ENCODE measurements at regions not wholly inside any gene's neighbourhood (a gene's known extent, or its start where the extent isn't known, plus 50 kb on each side); places are given as distances from the start of the nearest gene placed in this dataset.
A peak's percentile ranks its signal among the peaks of the same experiment; 100 is the strongest.

DNA sequence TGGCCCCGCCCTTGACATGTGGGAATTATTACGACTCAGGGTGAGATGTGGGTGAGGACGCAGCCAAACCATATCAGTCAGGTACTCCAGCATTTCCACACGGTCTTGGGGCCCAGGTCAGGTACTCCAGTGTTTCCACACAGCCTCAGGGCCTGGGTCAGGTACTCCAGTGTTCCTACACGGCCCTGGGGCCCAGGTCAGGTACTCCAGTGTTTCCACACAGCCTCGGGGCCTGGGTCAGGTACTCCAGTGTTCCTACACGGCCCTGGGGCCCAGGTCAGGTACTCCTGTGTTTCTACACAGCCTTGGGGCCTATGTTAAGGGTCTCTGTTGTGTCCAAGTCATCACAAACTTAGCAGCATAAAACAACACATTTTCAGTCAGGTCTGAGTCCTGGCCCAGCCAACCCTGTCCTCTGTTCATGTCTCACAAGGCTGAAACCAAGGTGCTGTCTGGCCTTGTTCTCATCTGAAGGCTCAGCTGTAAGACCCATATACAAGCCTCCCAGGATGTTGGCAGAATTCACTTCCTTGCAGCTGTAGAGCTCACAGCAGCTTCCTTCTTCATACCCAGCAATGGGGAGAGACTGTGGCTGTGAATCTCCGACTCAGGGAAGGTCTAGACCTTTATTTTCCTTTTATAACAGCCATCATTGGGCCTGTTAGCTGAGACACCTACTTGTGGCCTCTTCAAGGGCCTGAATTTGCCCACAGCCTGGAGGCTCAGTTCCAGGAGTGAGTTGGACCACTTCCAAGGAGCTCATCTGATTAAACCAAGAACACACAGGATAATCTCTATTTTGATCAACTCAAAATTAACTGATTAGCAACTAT is 107.6 kb upstream of the SFSWAP start:
- DNase-seq (ENCODE audit: low read depth), result no peak

DNA sequence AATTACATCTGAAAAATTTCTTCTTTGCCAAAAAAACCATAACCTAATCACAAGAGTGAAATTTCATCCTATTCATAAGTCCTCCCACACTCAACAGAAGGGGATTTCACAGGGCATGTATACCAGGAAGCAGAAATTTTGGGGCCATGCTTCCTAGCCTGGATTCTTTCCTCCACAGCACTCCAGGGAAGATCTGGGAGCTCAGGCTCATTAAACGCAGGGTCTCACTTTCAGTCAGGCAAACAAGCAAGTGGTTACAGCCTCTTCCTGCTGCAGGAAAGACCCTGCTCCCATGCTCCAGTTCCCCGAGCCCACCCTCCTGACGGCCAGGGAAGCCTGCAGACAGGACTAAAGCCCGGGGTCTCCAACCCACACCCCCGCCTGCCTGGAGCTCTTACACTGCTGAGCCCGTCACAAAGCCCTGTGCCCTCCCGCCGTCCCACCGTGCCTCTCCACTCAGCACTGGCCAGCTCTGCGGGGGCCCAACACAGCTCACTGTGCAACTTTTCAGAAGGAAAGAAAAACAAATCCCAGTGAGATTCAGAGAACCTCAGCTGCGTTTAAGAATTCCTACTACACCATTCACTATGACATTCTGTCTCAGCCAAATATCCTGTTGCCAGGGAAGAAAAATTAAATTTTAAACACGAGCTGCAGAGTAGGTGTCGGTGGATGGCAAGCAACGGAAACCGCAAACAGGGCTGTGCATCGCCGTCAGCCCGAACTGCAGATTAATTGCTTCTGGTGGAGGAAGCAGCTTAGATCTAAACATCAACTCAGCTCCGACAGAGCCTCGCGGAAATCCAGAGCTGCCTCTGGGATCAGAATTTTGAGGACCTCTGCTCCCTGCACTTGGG is 106.7 kb upstream of the SFSWAP start:
- no peak for DNase-seq (ENCODE audit: low read depth)

DNA sequence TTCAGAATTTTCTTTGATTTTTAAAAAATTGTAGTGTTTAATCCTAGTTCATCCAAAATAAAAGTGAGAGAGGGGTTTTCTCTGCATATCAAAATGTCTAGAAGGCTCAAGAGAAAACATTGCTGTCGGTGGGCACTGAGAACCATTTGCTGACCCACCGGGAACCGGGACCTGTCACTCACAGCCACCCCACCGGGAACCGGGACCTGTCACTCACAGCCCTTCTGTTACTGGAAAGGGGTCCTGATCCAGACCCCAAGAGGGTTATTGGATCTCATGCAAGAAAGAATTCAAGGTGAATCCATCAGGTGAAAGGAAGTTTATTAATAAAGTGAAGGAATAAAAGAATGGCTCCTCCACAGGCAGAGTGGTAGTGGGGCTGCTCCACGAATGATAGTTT is 106.0 kb upstream of the SFSWAP start:
- DNase-seq (ENCODE audit: low read depth), result no peak

DNA sequence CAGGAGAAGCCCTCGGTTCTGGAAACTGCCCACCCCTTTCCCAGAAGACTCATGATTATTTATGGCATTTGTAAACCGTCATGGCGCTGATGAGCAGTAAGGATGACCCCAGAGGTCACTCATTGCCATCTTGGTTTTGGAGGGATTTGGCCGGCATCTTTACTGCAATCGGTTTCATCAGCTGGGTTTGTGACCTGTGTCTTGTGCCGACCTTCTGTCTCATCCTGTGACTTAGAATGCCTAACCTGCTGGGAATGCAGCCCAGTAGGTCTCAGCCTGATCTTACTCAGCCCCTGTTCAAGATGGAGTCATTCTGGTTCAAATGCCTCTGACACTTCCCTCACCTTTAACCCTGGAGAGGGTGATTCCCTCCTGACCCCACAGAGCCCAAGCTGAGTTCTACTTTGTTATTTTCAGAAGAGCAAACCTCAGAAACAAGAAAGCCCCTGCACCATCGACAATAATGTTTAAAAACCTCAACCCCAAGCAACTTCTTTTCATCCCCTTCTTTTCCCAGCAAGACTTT is 105.5 kb upstream of the SFSWAP start:
- no peak for DNase-seq (ENCODE audit: low read depth)

DNA sequence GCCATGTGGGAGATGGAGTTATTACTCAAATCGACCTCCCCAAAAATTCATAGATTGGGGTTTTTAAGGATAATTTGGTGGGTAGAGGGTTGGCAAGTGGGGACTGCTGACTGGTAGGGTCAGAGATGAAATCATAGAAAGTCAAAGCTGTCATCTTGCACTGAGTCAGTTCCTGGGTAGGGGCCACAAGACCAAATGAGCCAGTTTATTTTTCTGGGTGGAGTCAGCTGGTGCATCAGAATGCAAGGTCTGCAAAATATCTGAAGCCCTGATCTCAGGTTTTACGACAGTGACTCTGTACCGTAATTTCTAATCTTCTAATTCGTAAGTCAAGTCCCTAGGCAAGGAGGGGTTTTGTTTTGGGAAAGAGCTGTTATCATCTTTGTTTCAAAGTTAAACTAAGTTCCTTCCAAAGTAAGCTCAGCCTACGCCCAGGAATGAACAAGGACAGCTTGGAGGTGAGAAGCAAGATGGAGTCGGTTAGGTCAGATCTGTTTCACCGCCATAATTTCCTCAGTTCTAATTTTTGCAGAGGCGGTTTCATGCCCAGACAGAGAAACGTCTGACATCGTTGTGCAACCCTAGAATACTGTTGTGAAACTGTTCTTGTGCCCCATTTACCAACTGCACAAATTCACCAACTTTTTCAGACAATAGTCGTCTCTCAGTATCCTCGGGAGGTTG is 104.5 kb upstream of the SFSWAP start:
- DNase-seq (ENCODE audit: low read depth), result no peak

DNA sequence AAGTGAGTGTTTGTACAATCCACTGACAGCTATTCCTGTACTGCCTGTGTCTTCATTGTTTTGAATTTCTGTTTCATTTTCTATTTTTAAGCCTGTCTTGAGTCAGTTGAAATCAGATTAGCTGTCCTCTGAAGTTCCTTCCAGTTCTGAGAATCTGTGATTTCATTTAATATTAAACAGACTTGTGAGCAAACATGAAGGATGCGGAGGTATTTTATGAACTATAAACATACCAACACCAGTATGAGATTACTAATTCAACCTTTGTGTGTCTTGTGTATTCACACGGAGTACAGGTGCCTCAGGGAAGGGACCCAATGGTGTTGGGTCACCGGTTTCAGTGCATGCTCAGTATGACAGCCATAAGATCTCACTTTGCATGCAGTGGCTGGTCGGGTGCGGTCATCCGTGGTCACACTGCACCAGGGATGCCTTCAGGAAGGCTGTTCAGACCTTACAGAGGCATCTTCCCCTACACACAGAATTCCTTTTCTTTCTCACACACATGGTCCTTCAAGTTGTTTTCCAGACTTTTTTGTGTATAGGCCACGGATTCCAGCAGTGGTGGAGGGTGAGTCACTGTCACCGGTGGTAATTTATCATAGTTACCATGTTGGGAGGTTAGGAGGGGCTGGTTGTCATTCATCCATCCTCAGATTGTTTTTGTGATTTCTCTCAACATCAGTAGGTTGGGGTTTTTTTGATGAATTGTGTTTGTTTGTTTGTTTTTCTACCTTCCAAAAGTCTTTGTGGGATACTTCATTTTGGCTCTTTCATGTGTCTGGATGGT is 103.0 kb upstream of the SFSWAP start:
- no peak for DNase-seq (ENCODE audit: low read depth)

DNA sequence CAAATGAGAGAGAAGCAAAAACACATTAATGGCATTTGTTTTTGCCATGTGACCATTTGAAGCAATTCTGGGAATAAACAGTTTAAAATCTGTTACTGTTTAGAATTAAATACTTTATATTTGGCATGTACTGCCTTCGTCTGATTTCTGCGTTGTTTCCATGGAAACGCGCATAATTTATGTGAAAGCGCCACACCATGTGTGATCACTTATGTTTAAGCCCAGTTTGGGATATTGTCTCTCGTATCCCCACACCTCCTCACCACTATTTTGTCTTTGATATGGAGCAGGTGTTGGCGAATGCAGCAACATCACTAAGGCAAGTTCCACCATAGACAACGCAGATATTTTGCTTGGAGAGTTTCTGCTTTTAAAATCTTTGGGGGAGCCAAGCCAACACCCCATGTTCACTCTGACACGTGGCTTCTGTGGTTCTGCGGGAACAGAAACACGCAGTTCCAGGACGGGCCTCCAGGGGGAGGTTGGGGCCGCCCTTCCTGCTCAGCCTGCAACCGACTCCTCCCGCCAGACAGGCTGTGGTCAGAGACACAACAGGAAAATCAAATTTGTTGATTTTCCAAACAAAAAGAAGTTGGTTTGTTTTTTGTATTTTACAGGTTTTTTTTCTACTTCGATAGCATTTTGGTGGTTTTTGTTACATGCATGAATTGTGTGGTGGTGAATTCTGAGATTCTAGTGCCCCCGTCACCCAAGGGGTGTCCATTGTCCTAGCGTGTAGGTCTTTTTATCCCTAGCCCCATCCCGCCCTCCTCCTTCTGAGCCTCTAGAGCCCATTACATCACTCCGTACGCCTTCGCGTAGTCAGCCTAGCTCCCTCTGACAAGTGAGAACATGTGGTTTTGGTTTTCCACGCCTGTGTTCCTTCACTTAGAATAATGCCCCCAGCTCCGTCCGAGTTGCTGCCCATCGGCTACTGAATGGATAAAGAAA is 101.9 kb upstream of the SFSWAP start:
- peak; percentile 59 for DNase-seq (ENCODE audit: low read depth)

DNA sequence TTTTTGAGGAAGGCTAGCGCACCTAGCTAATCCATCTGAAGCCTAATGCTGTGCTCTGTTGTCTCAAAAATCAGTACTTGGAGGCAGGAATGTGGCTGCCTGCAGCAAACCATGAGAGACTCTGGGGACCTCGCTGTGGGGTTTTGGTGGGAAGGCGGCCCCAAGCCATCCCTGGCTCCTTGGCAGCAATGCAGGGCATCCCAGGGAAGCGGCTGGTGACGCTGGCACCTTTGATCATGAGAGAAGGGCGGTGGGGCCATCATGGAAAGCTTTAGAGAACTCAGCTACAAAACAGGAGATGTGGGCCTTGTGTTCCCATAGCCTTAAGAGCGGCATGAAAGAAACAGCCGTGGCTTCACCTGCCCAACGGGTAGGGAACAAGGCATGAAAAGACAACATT is 101.1 kb upstream of the SFSWAP start:
- no peak for DNase-seq (ENCODE audit: low read depth)

DNA sequence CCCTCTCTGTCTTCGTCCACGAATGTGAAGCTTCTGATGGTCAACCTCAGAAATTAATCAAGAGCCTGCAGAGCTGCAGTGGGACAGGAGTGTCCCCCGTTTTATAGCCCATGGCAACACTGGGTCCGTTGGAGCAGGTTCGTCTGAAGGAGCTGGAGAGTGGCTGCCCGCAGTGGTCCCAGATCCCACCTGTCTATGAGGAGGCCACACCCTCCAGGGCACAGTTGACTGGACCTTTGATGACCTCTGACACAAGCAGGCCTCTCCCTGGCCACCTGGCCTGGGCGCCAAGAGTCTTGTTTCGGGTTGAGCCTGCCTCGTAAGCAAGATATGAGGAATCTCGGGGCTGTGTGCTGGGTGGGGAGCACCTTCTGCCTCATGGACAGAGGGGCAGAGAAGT is 100.7 kb upstream of the SFSWAP start:
- DNase-seq (ENCODE audit: low read depth), result no peak

DNA sequence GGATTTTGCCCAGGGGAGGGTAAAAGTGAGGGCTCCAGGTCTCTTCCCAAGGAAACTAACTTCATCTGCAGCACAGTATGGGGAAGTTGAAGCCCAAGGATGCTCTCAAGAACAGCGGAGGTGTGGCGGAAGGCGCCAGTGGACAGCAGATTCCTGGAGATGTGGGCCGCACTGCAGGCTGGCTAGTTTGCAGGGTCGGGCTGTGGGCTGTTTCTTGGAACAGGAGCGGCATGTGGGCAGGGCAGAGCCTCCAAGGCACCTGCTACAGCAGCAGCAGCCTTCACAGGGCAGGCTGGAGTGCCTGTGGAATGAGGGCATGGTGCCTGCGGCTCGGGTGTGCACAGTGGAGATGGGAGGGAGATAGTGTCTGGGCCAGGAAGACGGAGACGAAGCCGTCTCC is 100.0 kb upstream of the SFSWAP start:
- DNase-seq (ENCODE audit: low read depth), result no peak

DNA sequence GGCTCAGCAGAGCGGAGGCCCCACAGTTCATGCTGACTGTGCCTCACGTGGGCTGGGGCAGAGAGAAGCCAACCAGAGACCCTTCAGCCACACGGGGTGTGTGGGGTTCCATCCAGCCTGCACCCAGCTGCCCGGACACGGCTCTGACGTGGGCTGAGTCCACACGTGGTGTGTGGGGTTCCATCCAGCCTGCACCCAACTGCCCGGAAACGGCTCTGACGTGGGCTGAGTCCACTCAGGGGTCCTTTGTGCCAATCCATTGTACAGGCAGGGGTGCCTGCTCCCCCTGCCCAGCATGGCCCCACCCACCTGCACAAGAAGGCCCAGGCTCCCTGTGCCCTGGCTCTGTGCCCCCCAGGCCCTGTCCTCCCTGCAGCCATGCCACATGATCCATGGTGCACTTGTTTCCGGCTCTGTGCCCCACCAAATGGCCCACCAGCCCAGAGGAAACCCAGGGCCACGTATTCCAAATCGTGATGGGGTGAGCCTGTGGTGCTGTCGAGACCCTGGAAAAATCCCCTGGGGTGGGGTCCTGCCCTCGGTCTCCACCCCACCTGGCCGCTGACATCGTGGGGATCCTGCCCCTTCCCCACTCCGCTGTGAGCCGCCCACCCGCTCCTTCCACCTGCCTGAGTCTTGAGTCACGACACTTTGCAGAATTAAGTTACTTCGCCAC is 99.3 kb upstream of the SFSWAP start:
- no peak for DNase-seq (ENCODE audit: low read depth)

DNA sequence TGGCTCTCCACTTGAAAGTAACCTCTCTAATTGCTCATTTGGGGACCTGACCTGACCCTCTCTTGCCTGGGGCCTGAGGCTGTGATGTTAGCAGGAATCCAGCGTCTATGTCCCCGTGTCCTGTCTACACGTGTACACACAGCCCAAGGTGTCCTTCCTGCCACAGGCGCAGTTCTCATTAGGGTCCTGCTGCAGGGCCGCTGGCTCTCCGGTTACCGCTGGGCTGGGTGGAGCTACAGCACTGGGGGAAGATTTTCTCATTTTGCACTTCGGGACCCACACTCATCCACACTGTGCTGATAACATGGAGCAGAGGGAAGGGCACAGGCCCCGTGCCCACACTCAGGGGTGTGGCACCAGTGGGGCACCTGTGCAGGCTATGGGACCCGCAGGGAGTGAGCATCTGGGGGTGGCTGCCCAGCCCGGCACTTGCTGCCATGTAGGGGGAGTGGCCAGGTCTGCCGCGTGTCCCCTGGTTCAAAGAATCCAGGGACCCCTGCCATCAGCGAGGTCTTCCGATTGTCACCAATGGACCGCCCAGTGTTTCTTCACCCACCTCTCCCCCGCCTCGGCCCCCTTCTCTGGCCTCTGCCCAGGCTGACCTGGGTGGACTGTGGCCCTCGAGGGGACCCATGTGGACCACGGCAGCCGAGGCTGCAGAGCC is 98.7 kb upstream of the SFSWAP start:
- DNase-seq (ENCODE audit: low read depth), result no peak

DNA sequence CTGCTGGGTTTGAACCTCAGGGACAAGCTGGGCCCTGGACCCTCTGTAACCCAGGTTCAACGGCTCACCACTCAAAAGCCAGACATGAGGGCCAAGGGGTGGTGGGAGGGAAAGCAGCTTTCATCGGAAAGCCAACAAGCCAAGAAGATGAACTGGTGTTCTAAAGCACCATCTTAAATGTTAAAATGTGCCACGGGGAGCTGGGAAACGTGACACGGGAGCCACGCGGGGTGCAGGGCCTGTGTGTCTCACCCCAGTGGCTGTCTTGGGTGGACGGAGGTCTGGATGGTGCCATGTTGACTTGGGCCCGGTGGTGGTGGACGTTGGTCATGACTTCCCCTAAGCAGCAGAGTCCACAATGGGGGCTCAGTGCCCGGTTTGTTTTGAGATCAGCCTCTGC is 97.7 kb upstream of the SFSWAP start:
- no peak for DNase-seq (ENCODE audit: low read depth)

DNA sequence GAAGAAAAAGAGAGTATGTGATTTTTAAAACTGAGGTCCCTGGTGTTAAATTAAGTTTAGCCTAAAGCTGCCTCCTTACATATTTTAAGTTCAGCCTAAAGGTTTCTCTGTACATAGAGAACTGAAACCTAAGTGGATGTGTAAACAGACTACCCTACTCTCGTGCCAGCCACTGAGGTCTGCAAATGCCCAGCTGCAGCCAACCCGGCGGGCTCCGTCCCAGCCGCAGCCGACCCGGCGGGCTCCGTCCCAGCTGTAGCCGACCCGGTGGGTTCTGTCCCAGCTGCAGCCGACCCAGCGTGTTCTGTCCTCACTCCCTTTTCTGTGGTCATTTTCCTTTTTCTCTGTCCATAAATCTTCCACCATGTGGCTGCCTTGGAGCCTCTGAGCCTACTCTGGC is 97.2 kb upstream of the SFSWAP start:
- DNase-seq (ENCODE audit: low read depth), result no peak

DNA sequence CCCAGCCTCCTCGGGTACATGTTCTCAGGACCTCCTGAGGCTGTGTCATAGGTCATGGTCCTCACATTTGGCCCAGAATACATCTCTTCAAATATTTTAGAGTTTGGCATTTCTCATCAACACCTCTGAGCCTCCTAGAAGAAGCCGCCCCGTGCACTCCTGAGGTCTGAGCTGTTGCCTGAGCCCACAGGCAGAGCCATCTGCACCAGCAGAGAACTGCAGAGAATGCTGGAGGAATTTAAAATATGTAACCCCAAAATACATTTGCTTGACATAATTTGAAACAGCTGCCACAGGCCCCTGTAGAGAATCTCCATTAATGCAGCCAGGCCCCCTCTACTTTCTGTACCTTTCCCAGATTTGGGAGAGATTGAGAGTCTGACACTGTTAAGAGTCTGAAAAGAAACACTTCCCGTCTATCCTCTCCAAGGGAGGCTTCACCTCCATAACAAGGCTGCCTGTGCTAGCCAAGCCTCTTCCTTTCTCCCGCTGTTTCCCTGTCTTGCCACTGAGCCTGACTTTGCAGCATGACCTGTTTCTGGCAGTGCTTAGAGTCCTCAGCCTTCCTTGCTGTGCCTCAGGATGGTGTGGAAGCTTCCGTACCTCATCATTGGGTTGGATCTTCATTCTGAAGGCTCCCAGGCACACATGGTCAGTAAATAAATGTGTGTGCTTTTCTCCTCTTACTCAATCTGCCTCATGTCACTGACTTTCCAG is 95.4 kb upstream of the SFSWAP start:
- DNase-seq (ENCODE audit: low read depth), result peak; percentile 37

DNA sequence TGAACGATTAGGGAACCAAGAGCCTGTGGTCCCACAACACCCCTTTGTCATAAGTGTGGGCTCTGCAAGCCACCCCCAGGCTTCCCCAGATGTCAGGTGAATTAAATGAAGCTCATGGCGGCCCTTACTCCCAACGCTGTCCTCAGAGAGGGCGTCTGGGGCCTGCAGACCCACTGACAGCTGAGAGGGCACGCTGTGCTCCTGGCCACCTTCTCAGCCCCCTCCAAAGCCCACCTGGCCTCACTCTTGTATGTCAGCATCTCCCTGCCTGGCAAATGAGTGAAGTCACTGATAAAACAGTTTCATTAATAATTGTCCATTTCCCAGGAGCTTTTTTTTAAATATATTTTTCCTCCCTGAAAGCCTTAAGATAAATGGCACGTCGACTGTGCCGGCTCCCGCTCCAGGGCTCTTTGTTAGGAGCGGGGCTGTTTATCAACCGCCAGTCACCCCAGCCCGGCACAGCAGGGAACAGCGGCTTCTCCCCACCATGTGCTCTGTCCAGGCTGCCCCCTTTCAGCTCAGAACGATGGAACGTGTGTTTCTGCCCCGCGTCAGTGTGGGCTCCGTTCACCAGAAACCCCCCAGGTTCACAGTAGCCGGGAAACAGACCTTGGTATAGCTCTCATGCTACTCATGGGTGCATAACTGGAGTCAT is 94.7 kb upstream of the SFSWAP start:
- no peak for DNase-seq (ENCODE audit: low read depth)

DNA sequence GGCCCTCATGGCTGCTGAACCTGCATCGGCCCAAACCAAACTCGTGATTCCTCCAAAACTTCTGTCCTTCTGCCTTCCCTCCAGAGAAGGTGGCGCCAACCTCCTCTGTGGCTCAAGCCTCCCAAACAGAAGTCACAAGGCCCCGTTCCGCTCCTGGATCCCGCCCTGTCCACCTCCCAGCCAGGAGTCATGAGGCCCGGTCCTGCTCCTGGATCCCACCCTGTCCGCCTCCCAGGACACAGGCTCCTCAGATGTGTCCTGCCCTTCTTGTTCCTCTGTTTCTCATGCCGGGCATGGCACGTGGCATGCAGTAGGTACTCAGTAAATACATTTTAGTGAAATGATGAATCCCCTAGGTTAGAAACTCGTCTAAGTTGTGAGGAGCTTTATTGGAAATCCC is 94.2 kb upstream of the SFSWAP start:
- no peak for DNase-seq (ENCODE audit: low read depth)

DNA sequence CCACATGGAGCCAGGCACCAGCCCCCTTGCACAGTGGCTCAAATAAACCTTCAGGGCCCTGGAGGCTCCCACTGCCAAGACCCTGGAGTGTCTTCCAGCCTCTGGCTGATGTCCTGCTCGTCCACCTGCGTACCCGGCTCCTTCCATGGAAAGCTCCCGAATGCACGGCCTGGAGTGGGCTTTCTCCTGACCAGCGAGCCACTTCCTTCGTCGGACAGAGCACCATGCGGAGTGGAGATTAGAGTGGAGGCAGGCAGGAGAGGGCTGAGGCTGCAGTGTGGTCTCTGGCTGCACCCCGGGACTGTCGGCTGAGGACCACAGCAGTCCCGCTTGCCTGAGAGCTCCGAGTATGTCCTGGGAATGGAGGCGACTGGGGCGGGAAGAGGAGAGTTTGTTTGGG is 93.7 kb upstream of the SFSWAP start:
- no peak for DNase-seq (ENCODE audit: low read depth)

Data from EH (cell line).